Suppressor macrophage (primary cell): ENCODE measurements at regions not wholly inside any gene's neighbourhood (a gene's known extent, or its start where the extent isn't known, plus 50 kb on each side); places are given as distances from the start of the nearest gene placed in this dataset.
A peak's percentile ranks its signal among the peaks of the same experiment; 100 is the strongest.

ENCODE experiments used
- DNase-seq, 4 experiments: peaks; one replicate each; pipeline ENCODE4 v3.0.0-alpha.2; 2020 to 2022

GRCh38 chr18:45268583-45268982, 346.7 kb upstream of the SLC14A2 start:
- no peak for DNase-seq

DNA sequence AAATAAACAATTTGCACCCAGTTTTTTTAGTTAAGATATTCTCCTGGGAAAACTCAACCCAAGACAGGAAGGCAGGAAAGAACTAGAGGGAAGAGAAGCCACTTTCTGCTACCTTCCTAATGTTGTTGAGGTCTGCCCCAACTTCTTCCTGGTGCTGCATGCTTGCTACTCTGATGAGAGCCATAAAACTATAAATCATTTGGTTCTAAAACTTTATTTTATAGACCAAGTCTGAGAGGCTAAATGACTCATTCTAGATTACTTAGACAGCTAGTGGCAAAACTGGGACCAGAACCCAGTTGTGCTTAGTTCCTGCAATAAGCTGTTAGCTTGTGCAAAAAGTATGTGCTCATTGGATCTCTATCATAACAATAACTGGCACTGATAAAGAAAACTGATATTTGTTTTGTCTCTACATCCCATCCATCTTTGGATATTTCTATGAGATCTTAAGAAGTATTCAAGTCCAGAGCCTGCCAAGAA, 344.9 kb upstream of the SLC14A2 start:
- no peak for DNase-seq

GRCh38 chr18:45274026-45274425, 341.2 kb upstream of the SLC14A2 start:
- DNase-seq, result no peak

DNA sequence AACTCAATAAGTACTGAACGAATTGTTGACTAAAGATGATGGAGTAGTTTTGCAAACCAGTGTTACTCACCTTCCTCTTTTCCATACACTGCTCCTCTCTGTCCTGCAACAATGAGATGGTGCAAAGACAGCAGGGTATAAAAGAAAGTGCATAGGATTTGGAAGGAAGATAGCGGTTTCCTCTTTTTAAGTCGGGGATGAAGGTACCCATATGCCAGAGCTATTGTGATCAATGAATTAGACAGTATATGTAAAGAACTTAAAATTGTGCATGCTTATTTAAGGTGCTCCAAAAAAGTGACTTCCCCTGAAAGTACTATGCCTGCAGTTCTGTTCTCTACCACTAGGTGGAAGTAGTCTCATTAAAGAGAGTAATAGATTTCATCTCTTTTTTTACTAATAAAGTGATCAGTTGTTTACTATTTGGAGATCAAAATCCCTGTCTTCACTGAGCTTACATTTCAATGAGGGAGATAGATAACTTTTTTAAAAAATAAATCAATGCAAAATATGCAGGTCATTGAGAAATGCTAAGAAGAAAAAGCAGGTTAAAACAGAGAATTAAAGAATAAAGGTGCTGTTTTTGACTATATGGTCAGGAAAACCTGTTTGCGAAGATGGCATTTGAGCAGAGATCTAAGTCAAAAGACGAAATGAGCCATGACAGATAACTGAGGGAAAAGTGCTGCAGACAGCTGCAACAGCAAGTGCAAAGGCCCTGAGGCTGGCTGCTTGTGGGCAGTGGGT, 339.7 kb upstream of the SLC14A2 start:
- peak; percentile 44 to 76 (median 66) for DNase-seq

- no peak for DNase-seq
Observed at GRCh38 chr18:45276878-45277277, 338.4 kb upstream of the SLC14A2 start.

- DNase-seq, result peak in 1 of 4 experiments; percentile 6
Observed at GRCh38 chr18:45277908-45278307, 337.4 kb upstream of the SLC14A2 start.

GRCh38 chr18:45280481-45281276, 334.6 kb upstream of the SLC14A2 start:
- DNase-seq, result no peak

GRCh38 chr18:45282101-45282812, 333.0 kb upstream of the SLC14A2 start:
- DNase-seq, result peak in 2 of 4 experiments; percentile 23 to 26

GRCh38 chr18:45284174-45284573, 331.1 kb upstream of the SLC14A2 start:
- DNase-seq, result peak in 3 of 4 experiments; percentile 20 to 41 (median 33)

- DNase-seq, result peak in 1 of 4 experiments; percentile 8
Observed at GRCh38 chr18:45284851-45285250, 330.4 kb upstream of the SLC14A2 start.

DNA sequence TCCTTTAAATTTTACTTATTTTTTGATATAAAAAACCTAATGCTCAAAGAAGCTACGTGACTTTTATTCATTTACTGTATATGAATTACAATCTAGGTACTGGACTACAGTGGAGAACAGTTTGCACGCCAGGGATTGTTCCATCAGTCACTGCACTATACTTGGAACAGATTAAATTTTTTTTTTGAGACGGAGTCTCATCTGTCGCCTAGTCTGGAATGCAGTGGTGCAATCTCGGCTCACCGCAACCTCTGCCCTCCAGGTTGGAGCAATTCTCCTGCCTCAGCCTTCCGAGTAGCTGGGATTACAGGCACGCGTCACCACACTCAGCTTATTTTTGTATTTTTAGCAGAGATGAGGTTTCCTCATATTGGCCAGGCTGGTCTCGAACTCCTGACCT, 330.0 kb upstream of the SLC14A2 start:
- DNase-seq, result no peak

- peak in 2 of 4 experiments; percentile 30 to 37 for DNase-seq
Observed at GRCh38 chr18:45286431-45286830, 328.8 kb upstream of the SLC14A2 start.

DNA sequence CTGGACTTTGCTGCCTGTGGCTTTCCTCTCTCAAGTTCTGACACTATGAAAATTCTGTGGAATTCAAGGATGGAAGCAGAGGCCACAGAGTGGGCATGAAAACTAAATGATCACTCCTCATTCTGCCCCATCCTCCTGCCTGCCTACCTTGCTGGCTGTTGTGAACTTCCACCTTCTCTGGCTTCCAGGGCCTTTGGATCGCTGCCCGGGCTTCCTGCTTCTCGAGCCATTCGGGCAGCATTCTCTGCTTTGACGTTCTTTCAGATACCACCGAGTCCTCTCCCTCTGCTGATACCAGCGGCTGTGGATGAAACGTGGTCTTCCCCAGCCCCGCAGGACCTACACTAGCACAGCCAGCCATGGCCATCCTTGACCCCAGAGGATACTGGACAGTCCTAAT, 327.7 kb upstream of the SLC14A2 start:
- no peak for DNase-seq

GRCh38 chr18:45290364-45290763, 324.9 kb upstream of the SLC14A2 start:
- DNase-seq, result no peak

- DNase-seq, result peak; percentile 71 to 92 (median 78)
Observed at GRCh38 chr18:45291621-45292615, 323.4 kb upstream of the SLC14A2 start.

DNA sequence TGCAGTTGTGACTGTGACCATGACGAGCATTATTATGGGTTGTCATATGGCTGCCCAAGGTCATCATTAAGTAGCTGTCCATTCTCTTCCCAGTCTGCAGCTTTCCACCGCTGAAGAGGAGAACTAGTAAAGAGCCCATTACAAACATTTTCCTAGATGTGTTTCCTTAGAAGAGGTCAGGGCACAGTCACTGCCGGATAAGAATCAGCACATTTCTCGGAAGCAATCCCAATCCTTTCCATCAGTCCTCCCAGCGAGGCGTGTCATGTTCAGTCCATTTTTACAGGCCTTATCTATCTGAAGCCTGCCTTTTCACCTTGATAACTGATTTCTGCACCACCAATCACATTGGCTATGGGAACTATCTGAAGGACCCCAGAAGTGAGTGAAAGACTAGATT, 319.9 kb upstream of the SLC14A2 start:
- no peak for DNase-seq

DNA sequence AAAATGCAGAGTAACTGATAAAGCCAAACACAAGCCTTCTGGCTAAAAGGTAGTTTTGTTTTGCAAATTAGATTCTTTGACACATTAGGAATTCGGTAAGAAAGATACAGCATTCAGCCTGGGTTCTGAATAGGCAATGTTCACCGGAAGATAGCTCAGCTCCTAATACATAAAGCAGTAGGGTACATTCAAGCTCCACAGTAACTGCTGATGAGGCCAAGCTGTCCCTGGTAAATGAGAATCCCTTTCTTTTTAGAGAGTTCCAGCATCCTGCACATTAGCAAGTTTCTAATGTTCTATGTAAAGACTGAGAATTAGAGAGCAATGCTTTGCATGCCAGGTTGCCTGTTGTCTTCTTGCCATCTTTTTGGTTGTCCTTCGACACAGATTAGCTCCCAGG, 316.3 kb upstream of the SLC14A2 start:
- no peak for DNase-seq

GRCh38 chr18:45303026-45303425, 312.2 kb upstream of the SLC14A2 start:
- DNase-seq, result no peak

DNA sequence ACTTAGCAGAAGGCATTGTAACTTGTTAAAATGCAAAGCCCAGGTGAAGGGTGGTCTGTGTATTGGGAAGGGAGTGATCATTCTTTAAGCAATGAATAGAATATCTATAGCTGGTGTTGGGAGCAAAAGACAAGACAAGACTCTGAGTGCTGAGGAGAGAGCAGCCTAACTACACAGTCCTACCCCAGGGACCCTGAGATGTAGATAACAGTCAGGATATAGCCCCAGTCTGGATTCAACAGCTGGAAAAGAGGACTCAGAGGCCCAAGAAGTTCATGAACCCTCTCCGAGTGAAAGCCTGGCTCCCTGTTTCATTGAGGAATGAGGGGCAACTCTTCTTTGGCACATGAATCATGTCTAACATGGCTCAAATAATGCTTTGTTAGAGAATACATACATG, 310.7 kb upstream of the SLC14A2 start:
- no peak for DNase-seq

DNA sequence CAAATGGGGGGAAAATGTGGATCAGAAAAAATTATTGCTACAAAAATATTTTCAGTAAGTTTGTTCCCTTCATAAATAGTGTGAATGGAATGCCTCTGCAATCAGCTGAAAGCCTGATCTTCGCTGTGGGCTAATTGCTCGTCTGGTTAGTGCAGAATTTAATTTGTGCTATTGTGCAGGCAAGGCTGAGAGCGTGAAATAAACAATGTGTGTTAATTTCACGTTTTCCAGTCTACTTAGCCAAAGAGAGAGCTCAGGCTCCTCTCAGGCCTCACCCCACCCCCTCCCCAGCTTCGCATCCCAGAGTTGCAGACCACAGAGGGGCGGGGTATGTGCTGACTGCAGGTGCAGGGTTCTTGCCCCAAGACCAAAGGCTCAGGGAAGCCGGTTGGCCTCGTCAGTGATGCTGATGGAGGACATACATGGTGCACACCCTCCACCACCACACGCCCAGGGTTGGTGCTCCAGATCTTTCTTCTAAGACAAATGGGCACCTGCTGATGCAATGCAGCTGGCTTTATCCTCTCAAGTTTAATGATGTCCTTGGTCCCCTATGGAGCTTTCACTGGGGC, 302.6 kb upstream of the SLC14A2 start:
- no peak for DNase-seq

DNA sequence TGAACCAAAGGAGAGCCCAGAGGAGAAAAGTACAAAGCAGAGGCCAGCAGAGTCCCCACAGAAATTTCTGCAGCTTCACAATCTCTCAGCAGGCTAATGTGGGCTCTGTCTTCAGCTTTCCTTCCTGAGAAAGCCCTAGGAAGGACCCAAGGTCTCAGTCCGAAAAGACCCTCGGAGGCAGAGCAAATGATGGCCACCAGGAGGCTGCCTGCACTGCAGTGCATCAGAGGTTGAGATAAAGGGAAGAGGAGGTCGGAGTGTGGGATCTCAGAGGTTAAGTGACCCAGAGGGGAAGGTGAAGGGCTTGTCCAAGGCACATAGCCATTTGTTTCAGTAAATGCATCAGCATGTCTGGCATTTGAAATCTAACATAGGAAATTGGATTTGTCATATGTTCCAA, 299.1 kb upstream of the SLC14A2 start:
- DNase-seq, result no peak
